Stimulated activated memory B cell treated with anti-CD40 and anti-IgM and Interleukin-4, amounts not matched to agents 10 μg/mL and 1 μg/mL and 100 μg/mL, for 72 hours (primary cell): ENCODE measurements at regions not wholly inside any gene's neighbourhood (a gene's known extent, or its start where the extent isn't known, plus 50 kb on each side); places are given as distances from the start of the nearest gene placed in this dataset.

Source experiments
- ATAC-seq: fragments of 150-1000 bp; cut with Tn5 transposase; 2 replicates; pipeline ENCODE4 v1.10.0; 2021
- H3K27ac Mint-ChIP-seq: one replicate; pipeline ENCODE4 v1.8.0; 2022; ENCODE audit warnings: mild to moderate bottlenecking, mixed read lengths
- H3K27me3 Mint-ChIP-seq: one replicate; pipeline ENCODE4 v1.8.0; 2022; ENCODE audit warnings: mixed read lengths
- H3K36me3 Mint-ChIP-seq: one replicate; pipeline ENCODE4 v1.8.0; 2022; ENCODE audit warnings: mixed read lengths
- H3K4me1 Mint-ChIP-seq: one replicate; pipeline ENCODE4 v1.8.0; 2022; ENCODE audit warnings: mixed read lengths
- H3K4me3 Mint-ChIP-seq: one replicate; pipeline ENCODE4 v1.8.0; 2022; ENCODE audit warnings: mild to moderate bottlenecking, moderate library complexity, mixed read lengths
- H3K9me3 Mint-ChIP-seq: one replicate; pipeline ENCODE4 v1.8.0; 2022; ENCODE audit warnings: mixed read lengths

DNA sequence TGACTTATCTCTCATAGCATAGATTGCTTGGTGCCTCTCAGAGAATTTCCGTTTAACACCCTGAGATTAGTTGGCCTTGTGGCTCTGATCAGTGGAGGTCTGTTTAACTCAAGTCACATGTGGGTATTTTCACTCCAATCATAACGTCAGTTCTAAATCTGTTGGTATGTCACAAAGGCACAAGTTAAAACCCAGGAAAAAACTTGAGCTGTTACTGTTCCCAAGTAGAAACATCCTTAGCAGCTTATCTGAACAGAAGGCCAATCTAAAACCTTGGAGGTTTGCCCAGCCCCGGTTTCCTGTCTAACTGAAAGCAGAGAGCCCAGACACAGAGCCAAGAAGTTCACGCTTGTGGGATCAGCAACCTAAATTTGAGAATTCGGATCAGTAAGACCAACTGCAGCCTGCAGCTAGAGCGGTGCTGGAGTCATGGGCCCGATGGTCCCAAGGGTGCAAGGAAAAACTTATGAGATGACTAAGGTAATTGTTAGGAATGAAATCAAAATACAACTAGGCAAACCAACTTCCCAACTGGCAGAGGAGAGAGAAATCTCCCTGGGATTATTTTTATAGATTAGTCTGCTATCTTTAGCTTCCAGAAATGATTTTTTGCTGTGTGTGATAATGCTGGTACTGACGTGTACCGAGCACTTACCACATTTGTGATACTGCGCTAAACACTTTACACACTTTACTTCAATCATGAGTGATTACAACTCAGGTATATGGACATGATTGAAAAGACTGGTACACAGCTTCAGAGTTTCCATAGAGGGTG is 90.2 kb upstream of the C1orf21 start:
- peaks cover 8% of the 10 kb centered on the region for H3K9me3 Mint-ChIP-seq
- H3K27ac Mint-ChIP-seq, result no peak overlapping the region
- no peak overlapping the region for H3K4me3 Mint-ChIP-seq

DNA sequence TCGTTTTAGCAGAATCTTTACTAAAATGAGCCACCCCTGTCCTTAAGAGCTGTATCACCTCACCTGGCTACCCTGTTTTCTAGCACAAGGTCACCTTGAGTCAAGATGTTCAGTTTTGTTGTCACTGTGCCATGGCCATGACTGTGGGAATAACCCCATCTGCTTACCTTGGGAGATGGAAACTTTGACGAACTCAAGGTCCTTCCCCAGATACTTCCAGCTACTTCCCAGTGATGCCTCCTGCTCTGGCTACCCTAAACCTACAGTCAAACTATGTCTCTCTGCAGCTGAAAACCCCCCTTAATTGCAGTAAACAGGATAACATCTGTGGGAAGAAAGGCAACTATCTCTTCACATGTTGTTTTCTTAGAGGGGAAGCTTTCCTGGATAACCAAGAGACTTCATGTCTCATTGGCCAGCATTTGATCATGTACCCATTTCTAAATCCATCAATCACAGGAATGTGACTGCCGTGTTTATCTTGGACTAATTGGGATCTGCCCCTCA is 89.5 kb upstream of the C1orf21 start:
- Mint-ChIP-seq H3K36me3 (no peaks in the 10 kb centered on the region), H3K9me3 (peaks cover 1% of the 10 kb centered on the region), H3K27me3 (no peaks in the 10 kb centered on the region), H3K4me1 (peaks cover 1% of the 10 kb centered on the region), H3K27ac (no peak overlapping the region), H3K4me3 (no peak overlapping the region)
- no peak for ATAC-seq

More for the DNA sequence above, 90.2 kb upstream of the C1orf21 start:
- Mint-ChIP-seq H3K4me1 (no peaks in the 10 kb centered on the region), H3K36me3 (no peaks in the 10 kb centered on the region), H3K27me3 (no peaks in the 10 kb centered on the region)
- ATAC-seq, result no peak

DNA sequence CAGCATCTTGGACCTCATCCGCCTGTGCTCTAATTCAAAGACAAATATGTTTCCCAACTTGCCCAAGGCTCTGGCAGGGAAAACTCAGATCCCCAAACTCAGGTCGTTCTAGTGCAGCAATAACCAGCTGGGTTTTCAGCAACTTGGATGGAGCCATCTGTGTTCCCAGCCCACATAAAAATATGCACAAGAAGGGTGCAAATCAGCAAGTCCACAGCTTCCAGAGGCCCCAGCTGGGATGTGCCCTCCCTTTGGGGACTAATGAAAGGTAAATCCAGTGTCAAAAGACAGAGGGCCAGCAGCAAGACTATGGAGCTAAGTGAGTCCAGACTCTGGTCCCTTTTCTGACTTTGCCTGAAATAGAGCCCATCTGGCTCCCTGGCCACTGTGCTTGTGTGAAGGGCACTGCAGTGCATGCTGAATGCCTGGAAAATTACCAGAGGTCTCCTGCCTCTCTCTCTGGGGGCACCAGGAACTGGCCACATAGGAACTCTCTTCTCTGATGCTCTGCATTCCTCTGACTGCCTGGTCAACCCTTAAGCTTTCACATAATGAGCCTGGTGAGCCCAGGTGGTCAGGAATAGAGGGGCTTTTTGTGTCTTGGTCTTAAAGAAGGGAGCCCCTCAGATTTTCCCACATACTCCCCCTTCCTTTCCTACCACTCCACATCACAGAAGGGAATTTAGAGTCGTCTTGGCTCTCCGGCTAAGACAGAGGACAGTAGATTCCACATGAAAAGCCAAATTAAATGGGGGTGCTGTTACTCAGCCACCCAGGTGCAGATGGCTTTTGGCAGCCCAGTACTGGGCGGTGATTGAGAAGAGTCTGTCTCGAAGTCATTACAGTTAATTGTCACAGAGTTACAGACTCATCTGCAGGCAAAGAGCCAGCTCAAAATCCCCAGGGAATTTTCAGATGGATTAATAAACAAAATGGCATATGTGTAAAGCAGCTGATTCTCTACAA is 88.1 kb upstream of the C1orf21 start:
- Mint-ChIP-seq H3K4me1 (peaks cover 10% of the 10 kb centered on the region), H3K36me3 (no peaks in the 10 kb centered on the region), H3K27me3 (no peaks in the 10 kb centered on the region), H3K9me3 (peaks cover 5% of the 10 kb centered on the region), H3K27ac (no peak overlapping the region), H3K4me3 (no peak overlapping the region)
- no peak for ATAC-seq

DNA sequence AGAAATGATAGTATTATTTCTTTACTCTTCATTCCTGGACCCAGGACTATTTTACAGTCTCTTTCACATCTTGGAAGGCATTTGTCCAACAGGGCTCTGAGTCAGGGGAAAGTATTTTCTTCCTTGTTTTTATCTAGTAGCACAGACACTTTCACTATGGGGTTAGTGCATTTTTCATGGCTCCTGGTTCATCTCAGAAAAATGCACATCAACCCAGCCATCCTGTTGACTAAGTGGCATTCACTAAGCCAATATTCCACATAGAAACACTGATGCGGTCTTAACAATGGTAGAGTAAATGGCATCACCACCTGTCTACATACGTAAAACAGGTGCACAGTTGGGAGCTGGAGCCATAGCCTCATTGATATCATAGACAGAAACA is 87.4 kb upstream of the C1orf21 start:
- peaks cover 7% of the 10 kb centered on the region for H3K9me3 Mint-ChIP-seq
- no peak overlapping the region for H3K4me3 Mint-ChIP-seq
- H3K27me3 Mint-ChIP-seq, result no peaks in the 10 kb centered on the region
- H3K4me1 Mint-ChIP-seq, result peaks cover 10% of the 10 kb centered on the region
- no peaks in the 10 kb centered on the region for H3K36me3 Mint-ChIP-seq
- H3K27ac Mint-ChIP-seq, result no peak overlapping the region
- no peak for ATAC-seq

DNA sequence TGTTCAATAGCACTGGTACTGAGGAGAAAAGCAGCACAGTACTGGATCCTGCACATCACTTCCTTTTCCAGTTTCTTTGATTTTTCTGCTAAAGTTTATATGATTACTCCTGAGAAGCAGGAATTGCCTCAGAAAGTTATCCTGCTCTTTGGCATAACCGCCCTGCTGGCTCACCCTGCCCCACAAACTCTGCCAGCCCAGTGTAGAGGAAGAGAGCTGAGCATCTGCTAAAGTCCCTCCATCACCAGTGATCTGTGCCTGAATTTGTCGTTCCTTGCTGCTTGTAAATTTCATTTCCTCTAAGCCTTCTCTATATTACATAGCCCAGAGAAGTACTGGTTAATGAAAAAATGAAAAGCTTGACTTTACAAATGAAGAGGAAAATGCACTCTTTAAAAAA is 87.0 kb upstream of the C1orf21 start:
- H3K27me3 Mint-ChIP-seq, result no peaks in the 10 kb centered on the region
- H3K36me3 Mint-ChIP-seq, result no peaks in the 10 kb centered on the region
- H3K4me3 Mint-ChIP-seq, result no peak overlapping the region

DNA sequence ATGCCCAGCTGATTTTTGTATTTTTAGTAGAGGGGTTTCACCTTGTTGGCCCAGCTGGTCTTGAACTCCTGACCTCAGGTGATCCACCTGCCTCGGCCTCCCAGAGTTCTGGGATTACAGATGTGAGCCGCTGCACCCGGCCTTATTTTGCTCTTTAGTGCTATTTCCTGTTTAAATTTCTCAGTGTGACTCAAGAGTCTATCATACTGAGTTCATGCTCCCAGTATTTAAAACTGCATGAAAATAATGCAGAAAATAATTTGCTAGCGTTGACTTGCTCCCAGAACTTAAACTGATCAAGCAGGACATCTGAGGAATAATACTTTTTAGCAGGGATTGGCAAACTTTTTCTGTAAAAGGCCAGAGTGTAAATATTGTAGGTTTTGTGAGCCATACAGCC is 86.4 kb upstream of the C1orf21 start:
- no peaks in the 10 kb centered on the region for H3K36me3 Mint-ChIP-seq
- H3K4me3 Mint-ChIP-seq, result no peak overlapping the region
- peaks cover 7% of the 10 kb centered on the region for H3K9me3 Mint-ChIP-seq
- H3K27me3 Mint-ChIP-seq, result no peaks in the 10 kb centered on the region
- ATAC-seq, result no peak
- H3K4me1 Mint-ChIP-seq, result peaks cover 10% of the 10 kb centered on the region
- H3K27ac Mint-ChIP-seq, result no peak overlapping the region

More for the DNA sequence above, 87.0 kb upstream of the C1orf21 start:
- H3K27ac Mint-ChIP-seq, result no peak overlapping the region
- peaks cover 7% of the 10 kb centered on the region for H3K9me3 Mint-ChIP-seq
- peaks cover 10% of the 10 kb centered on the region for H3K4me1 Mint-ChIP-seq
- ATAC-seq, result no peak

DNA sequence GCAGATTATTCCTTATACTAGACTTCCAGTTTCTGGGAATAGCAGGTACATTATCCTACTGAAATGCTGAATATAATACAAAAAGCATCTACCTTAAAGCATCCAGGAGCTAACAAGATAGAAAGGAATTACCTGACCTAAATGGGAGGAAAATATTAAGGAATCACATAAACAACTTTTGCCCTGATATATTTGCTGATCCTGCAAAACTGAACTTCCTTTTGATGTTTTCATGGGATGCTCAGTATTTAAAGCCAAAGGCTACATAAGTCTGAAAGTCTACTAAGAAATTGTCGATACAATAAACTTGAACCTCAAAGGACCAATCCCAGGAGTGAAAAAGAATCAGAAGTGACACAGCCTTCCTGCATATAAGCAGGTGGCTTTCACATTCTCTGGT is 85.6 kb upstream of the C1orf21 start:
- no peak for ATAC-seq
- peaks cover 10% of the 10 kb centered on the region for H3K4me1 Mint-ChIP-seq
- H3K27me3 Mint-ChIP-seq, result no peaks in the 10 kb centered on the region
- H3K4me3 Mint-ChIP-seq, result no peak overlapping the region
- H3K27ac Mint-ChIP-seq, result no peak overlapping the region
- no peaks in the 10 kb centered on the region for H3K36me3 Mint-ChIP-seq
- H3K9me3 Mint-ChIP-seq, result peaks cover 7% of the 10 kb centered on the region

DNA sequence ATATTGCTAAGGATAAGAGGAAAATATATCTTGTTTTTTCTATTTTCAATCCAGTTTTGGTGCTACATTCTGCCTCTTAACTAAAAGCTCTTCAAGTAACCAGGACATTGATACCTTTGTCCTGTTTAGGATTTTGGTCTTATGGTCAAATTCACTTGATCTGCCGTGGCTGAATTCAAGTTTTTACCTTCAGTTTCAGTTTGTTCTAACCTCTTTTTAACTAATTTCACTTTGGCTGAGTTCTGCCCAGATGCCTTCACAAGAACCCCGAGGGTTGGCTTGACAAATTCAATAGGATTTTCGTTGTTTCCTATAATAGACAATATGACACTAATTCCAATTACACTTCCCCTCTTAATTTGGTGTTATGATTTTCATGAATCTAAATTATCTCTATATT is 84.5 kb upstream of the C1orf21 start:
- Mint-ChIP-seq H3K27me3 (no peaks in the 10 kb centered on the region), H3K9me3 (peaks cover 7% of the 10 kb centered on the region), H3K4me3 (peak overlapping the region; percentile 5), H3K4me1 (peaks cover 10% of the 10 kb centered on the region), H3K27ac (no peak overlapping the region), H3K36me3 (no peaks in the 10 kb centered on the region)
- ATAC-seq, result no peak

DNA sequence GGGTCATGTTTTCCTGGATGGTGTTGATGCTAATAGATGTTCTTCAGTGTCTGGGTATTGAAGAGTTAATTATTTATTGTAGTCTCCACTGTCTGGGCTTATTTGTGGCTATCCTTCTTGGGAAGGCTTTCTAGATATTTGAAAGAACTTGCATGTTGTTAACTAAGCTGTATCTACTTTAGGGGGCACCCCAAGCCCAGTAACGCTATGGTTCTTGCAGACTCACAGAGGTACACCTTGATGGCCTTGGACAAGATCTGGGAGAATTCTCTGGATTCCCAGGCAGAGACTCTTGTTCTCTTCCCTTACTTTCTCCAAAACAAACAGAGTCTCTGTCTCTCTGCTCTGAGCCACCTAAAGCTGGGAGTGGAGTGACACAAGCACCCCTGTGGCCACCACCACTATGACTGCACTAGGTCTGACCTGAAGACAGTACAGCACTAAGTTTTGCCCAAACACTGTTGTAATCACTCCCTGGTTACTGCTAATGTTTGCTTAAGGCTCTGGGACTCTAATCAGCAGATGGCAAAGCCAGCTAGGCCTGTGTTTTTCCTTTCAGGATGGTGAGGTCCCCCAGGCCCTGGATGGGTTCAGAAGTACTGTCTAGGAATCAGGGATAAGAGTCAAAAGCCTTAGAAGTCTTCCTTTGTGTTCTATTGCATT is 76.5 kb upstream of the C1orf21 start:
- ATAC-seq, result no peak
- Mint-ChIP-seq H3K27me3 (no peaks in the 10 kb centered on the region), H3K4me1 (no peaks in the 10 kb centered on the region), H3K27ac (no peak overlapping the region), H3K36me3 (no peaks in the 10 kb centered on the region), H3K4me3 (no peak overlapping the region), H3K9me3 (peaks cover 3% of the 10 kb centered on the region)

DNA sequence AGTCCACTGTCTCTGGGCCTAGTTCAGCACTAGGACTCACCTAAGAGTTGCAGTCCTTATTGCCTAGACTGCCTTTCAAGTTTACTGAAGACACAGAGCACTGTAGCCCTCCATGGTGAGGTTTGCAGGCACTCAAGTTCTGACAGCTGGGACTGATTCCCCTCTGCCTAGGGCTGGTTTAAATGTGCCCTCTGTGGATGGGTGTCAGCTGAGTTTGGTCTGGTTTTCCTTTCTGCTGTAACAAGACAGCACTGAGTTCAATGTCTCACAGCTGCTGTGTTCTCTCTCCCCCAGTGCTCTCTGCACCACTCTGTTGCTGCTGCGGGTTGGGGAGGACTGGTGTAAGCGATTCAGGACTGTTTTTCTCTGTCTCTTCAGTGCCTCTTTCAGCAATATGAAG is 75.2 kb upstream of the C1orf21 start:
- no peak for ATAC-seq
- Mint-ChIP-seq H3K4me1 (no peaks in the 10 kb centered on the region), H3K4me3 (no peak overlapping the region), H3K27me3 (no peaks in the 10 kb centered on the region), H3K9me3 (peaks cover 3% of the 10 kb centered on the region), H3K27ac (no peak overlapping the region), H3K36me3 (no peaks in the 10 kb centered on the region)

DNA sequence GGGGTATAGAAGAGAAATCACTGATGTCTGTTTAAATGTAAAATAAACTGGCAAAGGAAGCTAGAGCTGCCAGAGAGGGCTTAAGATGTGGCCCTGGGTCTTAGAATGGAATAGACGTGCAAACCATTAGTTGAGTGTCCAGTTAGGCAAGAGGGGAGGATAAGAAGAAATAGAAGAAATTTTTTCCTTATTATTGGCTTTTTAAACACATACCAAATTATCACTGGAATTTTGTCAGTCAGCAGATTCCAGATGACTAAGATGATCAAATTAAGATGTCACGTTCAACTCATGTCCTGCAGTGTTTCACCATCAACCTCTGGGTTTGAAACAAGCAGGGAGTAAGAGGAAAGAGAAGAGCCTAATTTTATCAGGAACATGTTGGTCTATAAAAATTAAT is 71.6 kb upstream of the C1orf21 start:
- Mint-ChIP-seq H3K27me3 (no peaks in the 10 kb centered on the region), H3K4me1 (no peaks in the 10 kb centered on the region), H3K4me3 (no peak overlapping the region), H3K36me3 (no peaks in the 10 kb centered on the region), H3K9me3 (no peaks in the 10 kb centered on the region), H3K27ac (no peak overlapping the region)
- ATAC-seq, result no peak

DNA sequence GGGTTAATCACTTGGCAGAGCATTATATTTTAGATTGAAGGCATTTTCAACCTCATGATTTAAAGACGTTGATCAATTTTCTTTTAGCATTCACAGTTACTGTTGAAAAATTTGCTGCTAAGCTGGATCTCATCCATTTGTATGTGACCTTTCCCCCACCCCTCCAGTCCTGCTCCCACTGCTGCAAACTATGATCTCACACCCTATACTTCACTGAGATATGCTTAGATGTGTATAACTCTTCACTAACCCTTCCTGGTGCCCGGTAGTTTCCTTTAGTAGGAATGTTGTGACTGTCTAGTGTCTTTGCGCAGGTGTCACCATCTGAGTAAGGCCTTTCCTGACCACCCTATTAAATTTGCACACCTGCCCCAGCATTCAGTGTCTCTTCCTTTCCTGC is 67.0 kb upstream of the C1orf21 start:
- Mint-ChIP-seq H3K4me1 (no peaks in the 10 kb centered on the region), H3K27ac (no peak overlapping the region), H3K4me3 (no peak overlapping the region), H3K9me3 (no peaks in the 10 kb centered on the region), H3K27me3 (no peaks in the 10 kb centered on the region), H3K36me3 (no peaks in the 10 kb centered on the region)
- no peak for ATAC-seq

DNA sequence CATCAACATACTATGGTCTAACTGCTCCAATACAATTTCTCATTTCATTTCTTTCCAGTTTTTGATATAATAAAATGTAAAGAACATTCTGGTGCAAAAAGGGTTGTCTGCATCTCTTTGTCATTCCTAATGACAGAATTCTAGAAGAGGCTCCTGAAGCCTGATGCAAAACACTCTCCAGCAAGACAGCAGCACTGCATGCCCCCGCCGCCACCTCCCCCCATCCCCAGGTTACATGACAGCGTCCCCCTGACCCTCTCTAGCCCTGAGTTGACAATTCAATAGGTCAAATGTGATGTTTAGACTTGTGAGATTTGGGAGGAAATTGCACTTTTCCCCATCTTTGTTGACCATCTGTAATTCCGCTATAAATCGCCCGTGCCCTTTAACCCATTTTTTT is 64.6 kb upstream of the C1orf21 start:
- H3K4me3 Mint-ChIP-seq, result no peak overlapping the region
- no peaks in the 10 kb centered on the region for H3K9me3 Mint-ChIP-seq
- no peaks in the 10 kb centered on the region for H3K36me3 Mint-ChIP-seq
- H3K27me3 Mint-ChIP-seq, result no peaks in the 10 kb centered on the region
- ATAC-seq, result no peak
- H3K4me1 Mint-ChIP-seq, result no peaks in the 10 kb centered on the region
- no peak overlapping the region for H3K27ac Mint-ChIP-seq

DNA sequence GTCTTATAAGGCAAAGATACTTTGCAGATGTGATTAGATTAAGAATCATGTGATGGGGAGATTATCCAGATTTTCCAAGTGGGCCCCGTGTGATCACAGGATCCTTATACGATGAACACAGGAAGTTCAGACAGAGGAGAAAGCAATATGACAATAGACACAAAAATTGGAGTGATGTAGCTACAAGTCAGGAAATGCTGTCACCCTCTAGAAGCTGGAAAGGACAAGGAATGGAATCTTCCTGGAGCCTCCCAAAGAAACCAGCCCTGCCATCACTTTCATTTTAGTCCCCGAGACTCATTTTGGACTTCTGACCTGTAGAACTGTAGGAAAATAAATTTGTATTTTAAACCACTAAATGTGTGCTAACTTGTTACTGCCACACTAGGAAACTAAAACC is 61.9 kb upstream of the C1orf21 start:
- peaks cover 13% of the 10 kb centered on the region for H3K27me3 Mint-ChIP-seq
- no peak for ATAC-seq
- H3K36me3 Mint-ChIP-seq, result no peaks in the 10 kb centered on the region
- no peaks in the 10 kb centered on the region for H3K4me1 Mint-ChIP-seq
- H3K4me3 Mint-ChIP-seq, result no peak overlapping the region
- H3K9me3 Mint-ChIP-seq, result no peaks in the 10 kb centered on the region
- H3K27ac Mint-ChIP-seq, result no peak overlapping the region

DNA sequence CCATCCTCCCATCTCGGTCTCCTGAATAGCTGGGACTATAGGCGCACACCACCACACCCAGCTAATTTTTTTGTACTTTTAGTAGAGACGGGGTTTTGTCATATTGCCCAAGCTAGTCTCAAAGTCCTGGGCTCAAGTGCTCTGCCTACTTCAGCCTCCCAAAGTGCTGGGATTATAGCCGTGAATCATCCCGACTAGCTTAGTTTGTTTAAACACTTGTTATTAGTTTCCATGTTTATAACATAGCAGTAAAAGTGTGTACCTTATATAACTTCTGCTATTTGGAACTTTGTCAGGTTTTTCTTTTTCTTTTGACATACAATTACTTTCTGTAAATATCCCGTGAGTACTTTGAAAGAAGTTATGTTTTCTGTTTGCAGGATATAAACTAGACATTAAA is 60.6 kb upstream of the C1orf21 start:
- no peak overlapping the region for H3K27ac Mint-ChIP-seq
- no peak overlapping the region for H3K4me3 Mint-ChIP-seq
- H3K9me3 Mint-ChIP-seq, result no peaks in the 10 kb centered on the region
- no peak for ATAC-seq
- H3K36me3 Mint-ChIP-seq, result no peaks in the 10 kb centered on the region
- H3K27me3 Mint-ChIP-seq, result peaks cover 14% of the 10 kb centered on the region
- no peaks in the 10 kb centered on the region for H3K4me1 Mint-ChIP-seq
